Loucy (cell line): ENCODE measurements at regions not wholly inside any gene's neighbourhood (a gene's known extent, or its start where the extent isn't known, plus 50 kb on each side); places are given as distances from the start of the nearest gene placed in this dataset.

ENCODE experiments used
- H2AFZ ChIP-seq: fragments of 200-600 bp; sonication (generic); 2 replicates; pipeline ENCODE4 v1.6.0; 2016; ENCODE audit warnings: antibody characterized with exemption, mild to moderate bottlenecking, low read length, moderate library complexity
- H3F3A ChIP-seq: fragments of 200-600 bp; 2 replicates; pipeline ENCODE4 v1.6.0; 2016; ENCODE audit warnings: antibody characterized with exemption, low read depth, mild to moderate bottlenecking
- H3K27me3 ChIP-seq: fragments of 200-600 bp; sonication (generic); 2 replicates; pipeline ENCODE4 v1.6.1; 2014; ENCODE audit warnings: low read length, mild to moderate bottlenecking; ENCODE audit not compliant: insufficient read depth, poor library complexity, severe bottlenecking
- H3K36me3 ChIP-seq: fragments of 200-600 bp; sonication (generic); 2 replicates; pipeline ENCODE4 v1.6.1; 2016; ENCODE audit warnings: low read length; ENCODE audit not compliant: insufficient read depth
- H3K4me1 ChIP-seq: fragments of 200-600 bp; sonication (generic); 2 replicates; pipeline ENCODE4 v1.5.1; 2014; ENCODE audit warnings: low read length, mild to moderate bottlenecking; ENCODE audit not compliant: insufficient read depth, poor library complexity, severe bottlenecking
- H3K4me2 ChIP-seq: fragments of 200-600 bp; sonication (generic); 2 replicates; pipeline ENCODE4 v1.6.0; 2014; ENCODE audit warnings: antibody characterized with exemption, low read length, low read depth, mild to moderate bottlenecking; ENCODE audit not compliant: poor library complexity, severe bottlenecking
- H3K4me3 ChIP-seq: fragments of 200-600 bp; sonication (generic); 2 replicates; pipeline ENCODE4 v1.5.1; 2014; ENCODE audit warnings: low read length, mild to moderate bottlenecking, mixed read lengths; ENCODE audit not compliant: poor library complexity, severe bottlenecking
- H3K79me2 ChIP-seq: fragments of 200-600 bp; sonication (generic); 2 replicates; pipeline ENCODE4 v1.6.1; 2014; ENCODE audit warnings: low read length; ENCODE audit not compliant: insufficient read depth
- H3K9ac ChIP-seq: fragments of 200-600 bp; sonication (generic); 2 replicates; pipeline ENCODE4 v1.6.0; 2014; ENCODE audit warnings: mild to moderate bottlenecking, low read depth, low read length, moderate library complexity; ENCODE audit not compliant: poor library complexity, severe bottlenecking
- H3K9me2 ChIP-seq: fragments of 200-600 bp; sonication (generic); replicated peaks from 2 replicates; pipeline ENCODE4 v1.6.1; 2016; ENCODE audit warnings: low read depth, low read length, mixed read lengths
- H3K9me3 ChIP-seq: fragments of 200-600 bp; sonication (generic); 2 replicates; pipeline ENCODE4 v1.6.1; 2014; ENCODE audit warnings: mild to moderate bottlenecking, antibody characterized with exemption, low read length, low read depth; ENCODE audit not compliant: insufficient read depth
- H4K20me1 ChIP-seq: fragments of 200-600 bp; sonication (generic); 2 replicates; pipeline ENCODE4 v1.6.0; 2014; ENCODE audit warnings: antibody characterized with exemption, low read length, mild to moderate bottlenecking; ENCODE audit not compliant: insufficient read depth, poor library complexity, severe bottlenecking
- EZH2phosphoT487 ChIP-seq: fragments of 200-600 bp; IDR thresholded peaks from 2 replicates; pipeline ENCODE4 v1.6.1; 2018; ENCODE audit warnings: antibody characterized with exemption, mild to moderate bottlenecking, moderate library complexity, borderline replicate concordance
- TF ChIP-seq, protein P1 (sequence below): fragments of 200-600 bp; sonication (generic); conservative IDR thresholded peaks from 2 replicates; pipeline ENCODE4 v1.5.1; 2014; ENCODE audit warnings: mild to moderate bottlenecking, antibody characterized with exemption, low read length

DNA sequence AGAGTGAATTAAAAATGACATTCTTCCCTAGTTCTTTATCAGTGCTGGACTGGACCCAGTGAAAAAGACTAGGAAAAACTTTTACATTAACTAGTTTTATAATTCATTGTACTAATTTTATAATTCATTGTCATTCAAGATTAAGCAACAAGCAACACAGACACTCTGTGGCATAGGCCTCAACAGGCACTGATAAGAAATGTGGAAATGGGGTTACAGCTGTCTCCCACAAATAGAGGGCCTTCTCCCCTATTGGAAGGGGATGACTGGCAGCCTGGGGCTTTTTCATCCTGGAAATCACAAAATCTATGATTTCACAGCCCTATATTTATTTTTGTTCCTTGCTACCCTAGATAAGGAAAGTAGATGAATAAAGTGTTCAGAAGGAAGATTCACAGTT is 370.6 kb downstream of the GBE1 start:
- H3K36me3 ChIP-seq = no peaks in the 10 kb centered on the region
- H3K4me2 ChIP-seq = no peak overlapping the region
- H3K27me3 ChIP-seq = no peaks in the 10 kb centered on the region
- no peaks in the 10 kb centered on the region for H3K79me2 ChIP-seq
- no peaks in the 10 kb centered on the region for H3K9me3 ChIP-seq
- H3K4me1 ChIP-seq = no peaks in the 10 kb centered on the region
- no peak overlapping the region for H3K4me3 ChIP-seq
- TF ChIP-seq, protein P1, sequence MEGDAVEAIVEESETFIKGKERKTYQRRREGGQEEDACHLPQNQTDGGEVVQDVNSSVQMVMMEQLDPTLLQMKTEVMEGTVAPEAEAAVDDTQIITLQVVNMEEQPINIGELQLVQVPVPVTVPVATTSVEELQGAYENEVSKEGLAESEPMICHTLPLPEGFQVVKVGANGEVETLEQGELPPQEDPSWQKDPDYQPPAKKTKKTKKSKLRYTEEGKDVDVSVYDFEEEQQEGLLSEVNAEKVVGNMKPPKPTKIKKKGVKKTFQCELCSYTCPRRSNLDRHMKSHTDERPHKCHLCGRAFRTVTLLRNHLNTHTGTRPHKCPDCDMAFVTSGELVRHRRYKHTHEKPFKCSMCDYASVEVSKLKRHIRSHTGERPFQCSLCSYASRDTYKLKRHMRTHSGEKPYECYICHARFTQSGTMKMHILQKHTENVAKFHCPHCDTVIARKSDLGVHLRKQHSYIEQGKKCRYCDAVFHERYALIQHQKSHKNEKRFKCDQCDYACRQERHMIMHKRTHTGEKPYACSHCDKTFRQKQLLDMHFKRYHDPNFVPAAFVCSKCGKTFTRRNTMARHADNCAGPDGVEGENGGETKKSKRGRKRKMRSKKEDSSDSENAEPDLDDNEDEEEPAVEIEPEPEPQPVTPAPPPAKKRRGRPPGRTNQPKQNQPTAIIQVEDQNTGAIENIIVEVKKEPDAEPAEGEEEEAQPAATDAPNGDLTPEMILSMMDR = no peak
- no peaks in the 10 kb centered on the region for H4K20me1 ChIP-seq
- H3K9me2 ChIP-seq = no peaks in the 10 kb centered on the region
- no peak overlapping the region for H3K9ac ChIP-seq
- H3F3A ChIP-seq = no peaks in the 10 kb centered on the region
- H2AFZ ChIP-seq = no peak overlapping the region; the same call in 1 of the 2 replicates

- TF ChIP-seq, protein P1 = no peak
- TF ChIP-seq EZH2phosphoT487 = no peak
- no peak overlapping the region for H3K4me3 ChIP-seq
- no peaks in the 10 kb centered on the region for H4K20me1 ChIP-seq
- H3K9ac ChIP-seq = no peak overlapping the region
- no peak overlapping the region for H2AFZ ChIP-seq
- H3K36me3 ChIP-seq = no peaks in the 10 kb centered on the region
- H3K79me2 ChIP-seq = no peaks in the 10 kb centered on the region
- H3K27me3 ChIP-seq = no peaks in the 10 kb centered on the region
- no peaks in the 10 kb centered on the region for H3F3A ChIP-seq
- no peaks in the 10 kb centered on the region for H3K9me2 ChIP-seq
- H3K4me1 ChIP-seq = no peaks in the 10 kb centered on the region
- no peak overlapping the region for H3K4me2 ChIP-seq
- H3K9me3 ChIP-seq = no peaks in the 10 kb centered on the region
These were observed 373.3 kb downstream of the GBE1 start for GRCh38 chr3:81388191-81388590.

DNA sequence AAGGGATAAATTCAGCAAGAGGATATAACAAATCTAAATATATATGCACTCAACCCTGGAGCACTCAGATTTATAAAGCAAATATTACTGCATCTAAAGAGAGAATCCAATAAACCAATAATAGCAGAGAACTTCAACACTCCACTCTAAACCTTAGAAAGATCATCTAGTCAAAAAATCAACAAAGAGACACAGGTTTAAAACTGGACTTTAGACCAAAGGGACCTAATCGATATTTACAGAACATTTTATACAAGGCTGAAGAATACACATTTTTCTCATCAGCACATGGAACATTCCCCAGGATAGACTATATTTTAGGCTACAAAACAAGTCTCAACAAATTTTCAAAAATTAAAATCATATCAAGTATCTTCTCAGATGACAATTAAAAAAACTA is 379.0 kb downstream of the GBE1 start:
- TF ChIP-seq, protein P1 = no peak
- no peak for TF ChIP-seq EZH2phosphoT487
- H3K79me2 ChIP-seq = no peaks in the 10 kb centered on the region
- H3K9me2 ChIP-seq = no peaks in the 10 kb centered on the region
- no peak overlapping the region for H3K4me2 ChIP-seq
- H3K9me3 ChIP-seq = 0 out of 2 replicates have a peak, but pooled peaks cover 3% of the 10 kb centered on the region
- no peaks in the 10 kb centered on the region for H3K36me3 ChIP-seq
- peaks cover 34% of the 10 kb centered on the region for H3K4me1 ChIP-seq
- no peak overlapping the region for H3K4me3 ChIP-seq
- no peak overlapping the region for H2AFZ ChIP-seq
- H4K20me1 ChIP-seq = no peaks in the 10 kb centered on the region
- no peaks in the 10 kb centered on the region for H3K27me3 ChIP-seq
- H3F3A ChIP-seq = peaks cover 3% of the 10 kb centered on the region; the same call in 1 of the 2 replicates
- no peak overlapping the region for H3K9ac ChIP-seq
